Activated CD8-positive, alpha-beta T cell treated with anti-CD3 and anti-CD28 coated beads for 36 hours (primary cell): ENCODE measurements at regions not wholly inside any gene's neighbourhood (a gene's known extent, or its start where the extent isn't known, plus 50 kb on each side); places are given as distances from the start of the nearest gene placed in this dataset.

Source experiments
- ATAC-seq: fragments of 200-7000 bp; cut with Tn5 transposase; one replicate; pipeline ENCODE4 v1.10.0; 2021; ENCODE audit warnings: mild to moderate bottlenecking, moderate library complexity
- CTCF ChIA-PET: fragments of 350-600 bp; sonication (Branson Sonifier 250); formaldehyde crosslinking; loops from one replicate; lab custom pipeline; 2021; ENCODE audit warnings: antibody characterized with exemption; lab: Charles Lee
- POLR2A ChIA-PET: fragments of 350-600 bp; sonication (Branson Sonifier 250); formaldehyde crosslinking; loops from one replicate; lab custom pipeline; 2021; ENCODE audit warnings: antibody characterized with exemption; lab: Charles Lee
- DNase-seq: peaks from one replicate; pipeline ENCODE4 v3.0.0-alpha.2; 2020
- H3K27ac Mint-ChIP-seq: one replicate; pipeline ENCODE4 v1.8.0; 2021; ENCODE audit warnings: mild to moderate bottlenecking, mixed read lengths
- H3K27me3 Mint-ChIP-seq: one replicate; pipeline ENCODE4 v1.8.0; 2021; ENCODE audit warnings: mixed read lengths
- H3K36me3 Mint-ChIP-seq: one replicate; pipeline ENCODE4 v1.8.0; 2021; ENCODE audit warnings: low read depth, mixed read lengths
- H3K4me1 Mint-ChIP-seq: one replicate; pipeline ENCODE4 v1.8.0; 2021; ENCODE audit warnings: low read depth, mixed read lengths
- H3K4me3 Mint-ChIP-seq: one replicate; pipeline ENCODE4 v1.8.0; 2021; ENCODE audit warnings: mild to moderate bottlenecking, moderate library complexity, mixed read lengths
- H3K9me3 Mint-ChIP-seq: one replicate; pipeline ENCODE4 v1.8.0; 2021; ENCODE audit warnings: mixed read lengths
- intact Hi-C: fragments of 100-400 bp; cut with micrococcal nuclease; formaldehyde crosslinking; loops from one replicate; pipeline ENCODE4 v1.10.0; 2022
- TF ChIP-seq, protein P1 (sequence below): fragments of 200-600 bp; IDR thresholded peaks from one replicate; pipeline ENCODE4 v1.8.0; 2022; ENCODE audit warnings: antibody characterized with exemption, mild to moderate bottlenecking

DNA sequence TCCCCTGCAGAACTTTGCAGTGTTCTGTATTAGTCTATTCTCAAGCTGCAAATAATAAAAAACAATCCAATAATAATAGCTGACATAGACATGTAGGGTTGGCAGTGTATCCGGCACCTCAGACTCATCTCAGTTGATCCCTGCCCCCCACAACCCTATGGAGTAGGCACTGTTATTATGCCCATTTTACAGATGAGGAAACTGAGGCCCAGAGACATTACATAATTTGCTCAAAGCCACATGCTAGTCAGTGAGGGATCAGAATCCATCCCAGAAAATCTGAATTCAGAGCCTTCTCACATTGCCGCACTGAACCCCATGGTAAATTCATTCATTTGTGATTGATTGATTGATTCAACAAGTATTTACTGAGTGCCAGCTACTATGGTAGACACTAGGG, 226.6 kb upstream of the PWP1 start:
- Mint-ChIP-seq H3K27me3 (no peaks in the 10 kb centered on the region), H3K36me3 (no peaks in the 10 kb centered on the region), H3K27ac (no peak overlapping the region), H3K4me1 (peaks cover 12% of the 10 kb centered on the region), H3K9me3 (no peaks in the 10 kb centered on the region), H3K4me3 (no peak overlapping the region)
- DNase-seq = no peak
- intact Hi-C loops = no loop called here
- no peak for ATAC-seq
- ChIA-PET POLR2A (no interaction called here), CTCF (no interaction called here)
- TF ChIP-seq, protein P1, sequence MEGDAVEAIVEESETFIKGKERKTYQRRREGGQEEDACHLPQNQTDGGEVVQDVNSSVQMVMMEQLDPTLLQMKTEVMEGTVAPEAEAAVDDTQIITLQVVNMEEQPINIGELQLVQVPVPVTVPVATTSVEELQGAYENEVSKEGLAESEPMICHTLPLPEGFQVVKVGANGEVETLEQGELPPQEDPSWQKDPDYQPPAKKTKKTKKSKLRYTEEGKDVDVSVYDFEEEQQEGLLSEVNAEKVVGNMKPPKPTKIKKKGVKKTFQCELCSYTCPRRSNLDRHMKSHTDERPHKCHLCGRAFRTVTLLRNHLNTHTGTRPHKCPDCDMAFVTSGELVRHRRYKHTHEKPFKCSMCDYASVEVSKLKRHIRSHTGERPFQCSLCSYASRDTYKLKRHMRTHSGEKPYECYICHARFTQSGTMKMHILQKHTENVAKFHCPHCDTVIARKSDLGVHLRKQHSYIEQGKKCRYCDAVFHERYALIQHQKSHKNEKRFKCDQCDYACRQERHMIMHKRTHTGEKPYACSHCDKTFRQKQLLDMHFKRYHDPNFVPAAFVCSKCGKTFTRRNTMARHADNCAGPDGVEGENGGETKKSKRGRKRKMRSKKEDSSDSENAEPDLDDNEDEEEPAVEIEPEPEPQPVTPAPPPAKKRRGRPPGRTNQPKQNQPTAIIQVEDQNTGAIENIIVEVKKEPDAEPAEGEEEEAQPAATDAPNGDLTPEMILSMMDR = no peak

DNA sequence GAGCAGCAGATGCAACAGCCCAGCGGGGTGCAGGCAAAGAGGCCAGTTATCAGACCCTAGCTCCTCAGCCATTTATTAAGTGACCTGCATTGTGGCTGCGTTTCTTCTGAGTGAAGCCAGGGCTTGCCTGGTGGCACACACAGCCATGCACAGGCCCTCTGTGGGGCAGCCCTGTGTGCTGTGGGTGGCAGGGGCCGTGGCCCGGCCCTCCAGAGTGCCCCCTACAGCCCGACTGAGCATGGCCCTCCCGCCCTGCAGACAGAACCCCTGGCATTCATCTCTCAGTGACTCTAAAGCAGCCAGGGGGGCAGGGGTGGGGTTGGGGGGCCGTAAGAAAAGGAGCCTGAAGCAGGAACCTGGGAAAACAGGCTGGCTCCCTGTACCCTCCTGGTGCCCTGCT, 226.0 kb upstream of the PWP1 start:
- TF ChIP-seq, protein P1 = no peak
- CTCF ChIA-PET = no interaction called here
- intact Hi-C loops = no loop called here

DNA sequence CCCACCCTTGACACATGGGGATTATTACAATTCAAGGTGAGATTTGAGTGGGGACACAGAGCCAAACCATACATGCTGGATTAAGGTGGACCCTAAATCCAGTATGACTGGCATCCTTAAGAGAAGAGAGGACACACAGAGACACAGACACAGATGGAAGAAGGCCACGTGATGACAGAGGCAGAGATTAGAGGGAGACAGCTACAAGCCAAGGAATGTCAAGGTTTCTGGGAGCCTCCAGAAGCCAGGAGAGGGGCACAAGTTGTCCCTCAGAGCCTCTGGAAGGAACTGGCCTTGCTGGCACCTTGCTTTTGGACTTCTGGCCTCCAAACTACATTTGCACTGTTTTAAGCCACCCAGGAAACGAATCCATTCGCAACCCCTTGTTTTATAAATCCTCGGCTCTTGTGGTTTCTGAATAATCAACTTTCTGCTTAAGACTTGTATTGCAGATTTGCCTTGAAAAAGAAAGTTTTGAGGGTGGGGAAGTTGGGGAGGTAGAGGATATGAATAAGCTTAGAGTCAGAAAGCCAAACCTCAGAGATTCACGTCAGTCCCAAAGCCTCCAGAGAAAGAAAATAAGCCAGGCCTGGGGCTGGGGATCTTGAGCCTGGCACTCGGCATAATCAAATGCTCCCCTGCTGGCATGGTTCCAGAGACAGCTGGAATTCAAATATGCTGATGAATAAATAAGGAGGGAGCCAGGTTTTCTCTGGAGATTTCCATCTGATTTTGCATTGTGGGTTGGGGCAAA, 224.2 kb upstream of the PWP1 start:
- H3K36me3 Mint-ChIP-seq = no peaks in the 10 kb centered on the region
- H3K27me3 Mint-ChIP-seq = no peaks in the 10 kb centered on the region
- no peak overlapping the region for H3K4me3 Mint-ChIP-seq
- TF ChIP-seq, protein P1 = no peak
- H3K4me1 Mint-ChIP-seq = peaks cover 16% of the 10 kb centered on the region
- no peaks in the 10 kb centered on the region for H3K9me3 Mint-ChIP-seq
- ChIA-PET POLR2A (interaction anchor here (1.0 kb wide), 1 partner anchor 64 kb away, joined by 3 read pairs; no protein-coding TSS in a partner anchor), CTCF (interaction anchor here (1.1 kb wide), 1 partner anchor 16 kb away, joined by 3 read pairs; no protein-coding TSS in a partner anchor)
- H3K27ac Mint-ChIP-seq = no peak overlapping the region
- DNase-seq (no peak), ATAC-seq (no peak)
- intact Hi-C loops = no loop called here

More for the DNA sequence above, 226.0 kb upstream of the PWP1 start:
- no peak overlapping the region for H3K4me3 Mint-ChIP-seq
- ATAC-seq (no peak), DNase-seq (no peak)
- no peaks in the 10 kb centered on the region for H3K9me3 Mint-ChIP-seq
- H3K27ac Mint-ChIP-seq = no peak overlapping the region
- no peaks in the 10 kb centered on the region for H3K36me3 Mint-ChIP-seq
- POLR2A ChIA-PET = no interaction called here
- H3K4me1 Mint-ChIP-seq = peaks cover 12% of the 10 kb centered on the region
- no peaks in the 10 kb centered on the region for H3K27me3 Mint-ChIP-seq

DNA sequence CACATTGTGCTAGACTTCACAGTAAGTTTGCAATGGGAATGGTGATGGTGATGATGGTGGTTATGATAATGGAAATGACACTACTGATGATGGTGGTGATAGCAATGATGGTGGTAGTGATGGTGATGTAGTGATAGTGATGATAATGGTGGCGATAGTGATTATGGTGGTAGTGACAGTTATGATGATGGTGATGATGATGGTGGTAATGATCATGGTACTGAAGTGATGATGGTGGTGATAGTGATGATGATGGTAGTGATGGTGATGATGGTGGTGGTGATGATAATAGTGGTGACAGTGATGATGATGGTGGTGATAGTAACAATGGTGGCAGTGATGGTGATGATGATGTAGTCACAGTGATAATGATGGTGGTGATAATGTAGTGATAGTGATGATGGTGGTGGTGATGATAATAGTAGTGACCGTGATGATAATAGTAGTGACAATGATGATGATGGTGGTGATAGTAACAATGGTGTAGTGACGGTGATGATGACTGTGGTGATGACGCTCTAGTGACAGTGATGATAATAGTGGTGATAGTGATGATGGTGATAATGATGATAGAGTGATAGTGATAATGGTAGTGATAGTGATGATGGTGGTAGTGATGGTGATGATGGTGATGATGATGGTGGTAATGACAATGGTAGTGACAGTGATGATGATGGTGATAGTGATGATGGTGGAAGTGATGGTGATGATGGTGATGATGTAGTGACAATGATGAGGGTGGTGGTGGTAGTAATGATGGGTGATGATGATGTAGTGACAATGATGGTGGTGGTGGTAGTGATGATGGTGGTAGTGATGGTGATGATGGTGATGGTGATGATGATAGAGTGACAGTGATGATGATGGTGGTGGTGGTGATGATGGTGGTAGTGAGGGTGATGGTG, 222.9 kb upstream of the PWP1 start:
- intact Hi-C loops = no loop called here
- TF ChIP-seq, protein P1 = no peak
- ChIA-PET POLR2A (interaction anchor here (1.0 kb wide), 1 partner anchor 63 kb away, joined by 3 read pairs; no protein-coding TSS in a partner anchor), CTCF (no interaction called here)
- no peak overlapping the region for H3K4me3 Mint-ChIP-seq
- H3K27me3 Mint-ChIP-seq = no peaks in the 10 kb centered on the region
- no peak for DNase-seq
- H3K9me3 Mint-ChIP-seq = no peaks in the 10 kb centered on the region
- H3K36me3 Mint-ChIP-seq = no peaks in the 10 kb centered on the region
- ATAC-seq = no peak
- peaks cover 18% of the 10 kb centered on the region for H3K4me1 Mint-ChIP-seq
- H3K27ac Mint-ChIP-seq = no peak overlapping the region
